Central memory CD4-positive, alpha-beta T cell (primary cell): ENCODE measurements at regions not wholly inside any gene's neighbourhood (a gene's known extent, or its start where the extent isn't known, plus 50 kb on each side); places are given as distances from the start of the nearest gene placed in this dataset.
"Not testable (repeated sequence)": the region's sequence is repeated elsewhere in the genome, so short reads cannot be mapped to it uniquely, and the experiment has no call there.

ENCODE experiments used
- DNase-seq: peaks from one replicate; pipeline ENCODE4 v3.0.0; 2022

GRCh38 chr10:84634636-84635035, 306.2 kb downstream of the CCSER2 start:
- no peak for DNase-seq

GRCh38 chr10:84650628-84651027, 322.2 kb downstream of the CCSER2 start:
- DNase-seq = not testable (repeated sequence)

- no peak for DNase-seq
These were observed 326.3 kb downstream of the CCSER2 start for GRCh38 chr10:84654671-84655070.

- DNase-seq = no peak
These were observed 330.6 kb downstream of the CCSER2 start for GRCh38 chr10:84659027-84659426.

GRCh38 chr10:84659497-84660439, 331.4 kb downstream of the CCSER2 start:
- no peak for DNase-seq

GRCh38 chr10:84660450-84661159, 332.2 kb downstream of the CCSER2 start:
- DNase-seq = no peak

- DNase-seq = no peak
These were observed 336.8 kb downstream of the CCSER2 start for GRCh38 chr10:84665211-84665610.

GRCh38 chr10:84665883-84666463, 337.6 kb downstream of the CCSER2 start:
- DNase-seq = no peak

GRCh38 chr10:84668186-84668763, 339.9 kb downstream of the CCSER2 start:
- no peak for DNase-seq

GRCh38 chr10:84675060-84675459, 346.7 kb downstream of the CCSER2 start:
- DNase-seq = no peak

GRCh38 chr10:84676536-84676935, 348.1 kb downstream of the CCSER2 start:
- no peak for DNase-seq

- no peak for DNase-seq
These were observed 353.4 kb downstream of the CCSER2 start for GRCh38 chr10:84681781-84682180.

- no peak for DNase-seq
These were observed 355.2 kb downstream of the CCSER2 start for GRCh38 chr10:84683550-84683949.

- no peak for DNase-seq
These were observed 355.8 kb downstream of the CCSER2 start for GRCh38 chr10:84683980-84684740.

GRCh38 chr10:84685047-84685660, 356.8 kb downstream of the CCSER2 start:
- DNase-seq = no peak

- DNase-seq = no peak
These were observed 364.6 kb downstream of the CCSER2 start for GRCh38 chr10:84693006-84693405.

- DNase-seq = no peak
These were observed 367.5 kb downstream of the CCSER2 start for GRCh38 chr10:84695902-84696301.

GRCh38 chr10:84696610-84697009, 368.2 kb downstream of the CCSER2 start:
- DNase-seq = no peak

- no peak for DNase-seq
These were observed 370.6 kb downstream of the CCSER2 start for GRCh38 chr10:84698989-84699388.

GRCh38 chr10:84700668-84701369, 372.4 kb downstream of the CCSER2 start:
- DNase-seq = no peak

GRCh38 chr10:84701370-84701720, 373.0 kb downstream of the CCSER2 start:
- DNase-seq = no peak
